HG02938 (cell line): ENCODE measurements at regions not wholly inside any gene's neighbourhood (a gene's known extent, or its start where the extent isn't known, plus 50 kb on each side); places are given as distances from the start of the nearest gene placed in this dataset.

Experiments
- ATAC-seq: cut with Tn5 transposase; IDR thresholded peaks from one replicate; pipeline ENCODE4 v1.9.1; 2021; ENCODE audit warnings: mild to moderate bottlenecking, moderate library complexity; ENCODE audit not compliant: unreplicated experiment

DNA sequence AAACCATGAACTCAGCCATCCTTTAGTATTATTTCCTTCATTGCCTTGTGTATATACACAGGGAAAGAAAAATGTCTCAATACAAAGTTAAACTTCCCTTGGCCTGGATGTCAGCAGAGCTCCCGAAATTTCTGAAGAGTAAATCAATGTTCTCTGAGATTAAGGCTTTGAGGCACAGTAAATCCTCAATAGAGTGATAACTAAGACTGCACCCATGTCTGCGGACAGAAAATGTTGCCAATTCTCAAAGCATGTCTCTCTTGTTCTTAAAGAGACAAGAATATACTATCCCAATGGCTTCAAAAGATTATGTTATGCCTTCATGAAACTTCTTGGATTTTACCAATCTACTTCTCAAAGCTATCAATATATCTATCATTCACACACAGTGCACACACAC, 1196.7 kb upstream of the TENM4 start:
- ATAC-seq = no peak

DNA sequence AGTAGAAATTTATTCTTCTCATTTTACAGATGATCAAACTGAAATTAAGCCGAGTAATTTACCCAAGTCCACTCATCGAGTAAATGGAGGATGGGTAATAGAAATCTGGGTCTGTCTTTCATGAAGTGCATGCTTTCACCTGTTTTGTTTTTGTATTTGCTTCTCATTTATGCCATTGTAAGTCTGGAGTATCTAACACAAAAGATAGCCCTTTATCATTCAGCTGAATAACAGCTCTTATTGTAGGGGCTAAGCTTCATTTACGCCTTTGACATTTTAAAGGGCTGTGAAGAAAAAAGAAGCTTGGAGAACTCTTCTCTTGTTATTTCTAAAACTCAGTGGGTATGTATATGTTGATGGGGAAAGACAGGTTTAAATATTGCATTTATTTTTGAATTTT, 1196.2 kb upstream of the TENM4 start:
- ATAC-seq = no peak

DNA sequence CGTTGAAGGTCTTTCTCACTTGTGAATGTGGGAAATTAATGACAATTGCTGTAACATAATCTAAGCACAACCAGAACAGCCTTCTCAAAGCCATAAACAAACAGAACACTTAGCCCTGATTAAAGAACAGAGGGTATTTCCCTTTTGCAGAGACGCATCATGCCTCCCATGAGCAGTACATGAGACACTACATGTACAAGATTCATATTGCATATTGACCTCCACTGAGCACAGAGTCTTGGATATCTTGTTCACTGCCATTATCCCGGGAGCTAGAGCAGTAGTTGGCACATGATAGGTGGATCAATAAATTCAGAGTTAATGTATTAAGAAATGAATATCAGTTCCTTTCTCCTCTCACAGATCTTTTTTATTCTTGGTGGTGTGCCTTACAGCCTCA, 1194.3 kb upstream of the TENM4 start:
- no peak for ATAC-seq

GRCh38 chr11:80632691-80633090, 1191.9 kb upstream of the TENM4 start:
- no peak for ATAC-seq

DNA sequence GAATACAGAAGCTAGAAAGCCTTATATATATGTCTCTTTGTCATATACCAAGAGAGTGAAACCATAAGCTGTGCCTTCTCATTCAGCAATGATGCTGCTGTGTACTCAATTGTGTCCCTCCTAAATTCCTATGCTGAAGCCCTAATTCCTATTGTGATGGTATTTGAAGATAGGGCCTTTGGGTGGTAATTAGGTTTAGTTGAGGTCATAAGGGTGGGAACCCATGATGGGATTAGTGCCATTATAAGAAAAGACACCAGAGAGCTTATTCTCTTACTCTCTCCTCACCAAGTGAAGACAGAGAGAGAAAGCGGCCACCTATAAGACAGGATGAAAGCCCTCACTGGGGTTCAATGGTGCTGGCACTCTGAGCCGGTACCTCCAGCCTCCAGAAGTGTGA, 1191.3 kb upstream of the TENM4 start:
- ATAC-seq = no peak

DNA sequence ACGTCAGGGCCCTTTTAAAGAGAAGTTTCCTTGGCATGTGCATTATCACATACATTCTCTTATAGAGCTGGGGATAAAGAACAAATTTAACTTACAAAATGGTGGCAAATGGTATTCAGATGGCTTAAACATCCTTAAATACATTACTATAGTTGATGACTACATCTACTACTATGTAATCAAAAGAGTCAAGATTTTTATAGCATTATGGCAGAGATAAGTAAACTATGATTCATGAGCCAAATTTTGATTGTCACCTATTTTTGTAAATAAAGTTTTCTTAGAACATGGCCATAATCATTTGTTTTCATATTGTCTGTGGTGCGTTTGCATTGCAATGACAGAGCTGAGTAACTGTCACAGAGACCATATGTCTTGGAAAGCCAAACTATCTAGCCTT, 1188.6 kb upstream of the TENM4 start:
- no peak for ATAC-seq

GRCh38 chr11:80627364-80627763, 1186.5 kb upstream of the TENM4 start:
- no peak for ATAC-seq

DNA sequence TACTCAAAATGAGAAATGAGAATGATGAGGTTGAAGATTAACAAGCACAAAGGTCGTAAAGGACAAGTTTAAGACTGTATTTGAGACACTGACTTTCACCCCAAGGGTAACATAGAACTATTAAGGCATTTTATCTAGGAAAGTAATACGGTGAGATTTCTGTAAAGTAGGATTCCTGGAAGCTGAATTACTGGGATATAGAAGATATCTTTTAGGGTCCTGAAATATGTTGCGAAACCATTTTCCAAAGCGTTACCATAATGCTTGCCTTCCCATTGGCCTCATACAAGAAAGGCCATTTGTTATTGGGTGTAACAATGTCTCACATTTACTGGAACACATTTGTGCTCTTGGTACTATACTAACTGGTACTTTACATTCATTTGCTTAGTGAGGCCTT, 1185.9 kb upstream of the TENM4 start:
- no peak for ATAC-seq

- no peak for ATAC-seq
These were observed 1184.7 kb upstream of the TENM4 start for GRCh38 chr11:80625563-80625962.

GRCh38 chr11:80621871-80622270, 1181.0 kb upstream of the TENM4 start:
- no peak for ATAC-seq

DNA sequence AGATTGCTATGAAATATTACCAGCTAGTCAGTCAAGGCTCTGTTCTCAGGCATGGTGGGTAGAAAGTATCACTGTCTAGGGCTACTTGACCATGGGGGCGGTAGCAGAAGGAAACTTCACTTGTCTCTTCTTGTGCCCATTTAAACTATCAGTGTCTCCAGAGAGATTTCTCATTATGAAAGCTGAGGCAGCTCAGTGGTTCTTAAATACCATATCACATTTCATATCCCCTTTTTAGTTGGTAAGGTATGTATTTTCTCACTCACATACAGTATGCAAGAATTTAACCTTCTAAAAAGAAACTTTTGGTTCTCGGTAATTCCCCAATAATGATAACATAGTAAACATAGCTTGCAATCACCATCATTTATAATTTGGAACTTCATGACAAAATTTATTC, 1180.0 kb upstream of the TENM4 start:
- no peak for ATAC-seq

DNA sequence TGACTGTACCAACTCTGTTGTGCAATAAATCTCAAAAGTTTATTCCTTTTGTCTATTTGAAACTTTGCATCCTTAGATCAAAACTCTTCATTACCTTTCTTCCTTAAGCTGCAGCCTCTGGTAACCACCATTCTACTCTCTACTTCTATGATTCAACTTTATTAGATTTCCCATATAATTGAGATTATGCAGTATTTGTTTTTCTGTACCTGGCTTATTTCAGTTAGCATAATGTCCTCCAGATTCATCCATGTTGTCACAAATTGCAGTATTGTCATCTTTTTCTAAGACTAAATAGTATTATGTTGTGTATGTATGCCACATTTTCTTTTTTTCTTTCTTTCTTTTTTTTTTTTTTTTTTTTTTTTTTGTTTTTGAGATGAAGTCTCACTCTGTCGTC, 1176.3 kb upstream of the TENM4 start:
- no peak for ATAC-seq

DNA sequence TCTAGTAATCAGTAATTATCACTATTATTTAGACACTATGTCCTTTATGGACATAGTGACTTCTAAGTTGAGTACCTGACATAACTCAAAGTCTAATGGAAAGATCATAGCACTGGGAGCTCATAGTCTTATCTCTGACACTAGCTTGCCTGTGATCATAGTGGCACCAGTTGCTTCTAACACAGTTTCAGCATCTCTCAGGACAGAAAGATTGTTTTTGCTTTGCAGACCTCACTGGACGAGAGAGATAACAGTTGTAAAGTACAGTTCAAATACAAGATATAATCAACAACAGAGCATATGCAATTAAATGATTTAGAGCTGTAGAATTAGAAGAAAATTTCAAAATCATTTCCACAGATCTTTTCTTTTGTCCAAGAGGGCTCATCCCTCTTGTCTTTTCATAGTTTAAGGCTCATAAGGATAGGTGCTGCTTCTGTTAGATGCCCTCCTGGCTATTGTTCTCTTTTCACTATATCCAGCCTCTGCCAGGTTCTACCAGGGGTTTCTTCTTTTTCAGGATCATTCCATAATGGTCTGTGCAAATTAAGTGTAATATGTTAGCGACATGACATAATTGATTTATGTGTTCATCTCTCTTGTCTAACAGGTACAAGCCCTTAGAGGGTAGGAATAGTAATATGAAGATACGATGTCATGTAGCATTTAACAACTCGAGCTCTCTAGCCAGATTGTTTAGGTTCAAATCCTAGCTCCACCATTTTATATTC, 1175.4 kb upstream of the TENM4 start:
- ATAC-seq = no peak

GRCh38 chr11:80613655-80614054, 1172.8 kb upstream of the TENM4 start:
- ATAC-seq = no peak

DNA sequence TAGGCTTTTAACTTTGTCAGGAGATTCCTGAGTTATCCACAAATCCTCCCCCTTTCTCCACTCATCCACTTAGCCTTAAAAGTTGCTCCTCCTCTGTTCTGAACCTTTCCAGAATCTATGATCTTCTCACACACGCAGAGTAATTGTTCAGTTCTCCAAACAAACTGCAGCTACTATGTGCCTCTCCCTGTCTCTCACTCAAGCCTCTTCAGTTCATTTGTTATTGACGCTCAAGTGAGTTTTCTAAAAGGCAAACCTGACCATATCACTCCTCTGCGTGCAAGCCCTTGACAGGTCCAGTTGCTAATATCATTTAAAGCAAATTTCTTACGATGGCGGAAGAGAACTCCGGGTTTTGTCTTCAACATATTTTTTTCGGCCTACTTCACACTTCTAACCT, 1169.7 kb upstream of the TENM4 start:
- ATAC-seq = no peak

DNA sequence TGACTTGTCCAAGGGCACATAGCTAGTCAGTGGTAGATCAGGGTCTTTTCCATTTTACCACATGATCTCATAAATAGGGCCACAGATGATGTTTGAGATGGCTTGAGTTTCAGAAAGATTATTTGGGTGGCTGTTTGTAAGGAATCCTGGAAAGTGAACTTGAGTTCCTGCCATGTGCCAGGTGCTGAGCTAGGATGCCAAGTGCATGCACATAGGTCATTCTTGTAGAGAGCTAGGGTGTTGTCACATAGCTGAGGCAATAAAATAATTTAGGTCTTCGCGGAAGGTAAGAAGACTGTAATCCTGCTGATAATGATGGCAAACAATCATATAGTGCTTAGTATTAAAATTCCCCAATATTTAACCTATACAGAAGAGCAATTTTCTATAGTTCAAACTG, 1162.6 kb upstream of the TENM4 start:
- ATAC-seq = no peak

- ATAC-seq = no peak
These were observed 1158.1 kb upstream of the TENM4 start for GRCh38 chr11:80598905-80599304.

DNA sequence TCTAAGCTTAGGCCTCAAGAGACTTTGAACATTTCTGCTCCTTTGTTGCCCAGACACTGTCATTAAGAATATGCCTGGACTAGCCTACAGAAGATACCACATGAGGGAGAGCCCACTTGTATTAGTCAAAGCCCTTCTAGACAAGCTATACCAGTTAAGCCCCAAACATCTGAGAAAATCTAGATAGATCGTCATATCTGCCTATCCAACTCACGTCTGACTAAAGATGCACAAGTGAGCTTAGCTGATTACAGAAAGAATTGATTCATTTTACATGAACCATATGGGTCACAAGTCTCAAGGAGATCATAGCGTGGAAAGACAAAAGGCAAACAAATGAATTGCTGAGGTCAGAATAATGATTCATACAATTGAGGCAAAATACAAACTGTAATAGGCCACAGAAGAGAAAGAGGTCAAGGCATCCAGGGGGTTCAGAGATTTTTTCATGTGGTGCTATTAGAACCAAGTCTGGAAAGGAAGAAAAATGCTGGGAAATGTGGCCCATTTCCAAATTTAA, 1155.5 kb upstream of the TENM4 start:
- no peak for ATAC-seq

GRCh38 chr11:80595011-80595410, 1154.2 kb upstream of the TENM4 start:
- ATAC-seq = no peak

GRCh38 chr11:80593648-80594374, 1153.0 kb upstream of the TENM4 start:
- no peak for ATAC-seq

DNA sequence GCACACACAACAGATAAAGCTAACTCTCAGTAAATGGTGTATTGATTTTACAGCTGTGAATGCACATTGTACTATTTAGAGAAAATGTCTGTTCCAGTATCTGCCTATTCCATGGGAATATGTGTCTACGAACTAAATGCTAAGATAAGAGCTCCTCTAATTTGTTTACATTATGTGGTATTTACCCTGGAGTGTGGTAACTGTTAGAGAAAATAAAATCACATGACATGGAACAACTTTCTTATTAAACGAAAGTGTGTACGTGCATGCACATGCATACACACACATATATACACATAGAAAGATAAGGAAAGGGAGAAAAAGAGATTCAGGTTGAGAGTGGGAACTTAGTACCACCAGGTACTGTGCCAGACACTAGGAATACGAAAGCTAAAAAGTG, 1151.7 kb upstream of the TENM4 start:
- no peak for ATAC-seq

GRCh38 chr11:80587906-80588305, 1147.1 kb upstream of the TENM4 start:
- no peak for ATAC-seq
